ENCODE measurements at regions not wholly inside any gene's neighbourhood (a gene's known extent, or its start where the extent isn't known, plus 50 kb on each side); places are given as distances from the start of the nearest gene placed in this dataset.

GRCh38 chr4:154911608-154912098, 130.6 kb downstream of the RBM46 start:
- no peak for TF ChIP-seq GABPA (IDR thresholded peaks at IDR 0.05; ENCODE audit: low read depth)
- TF ChIP-seq CTCF (IDR thresholded peaks at IDR 0.05; ENCODE audit: insufficient read depth, low read length), result no peak
- no peak for TF ChIP-seq POLR2AphosphoS5 (IDR thresholded peaks at IDR 0.05; ENCODE audit: low read depth)
